Glomerular visceral epithelial cell (primary cell): ENCODE measurements at regions not wholly inside any gene's neighbourhood (a gene's known extent, or its start where the extent isn't known, plus 50 kb on each side); places are given as distances from the start of the nearest gene placed in this dataset.
A peak's percentile ranks its signal among the peaks of the same experiment; 100 is the strongest.
"Not testable (repeated sequence)": the region's sequence is repeated elsewhere in the genome, so short reads cannot be mapped to it uniquely, and the experiment has no call there.

Experiments used
- DNase-seq: peaks from one replicate; pipeline ENCODE4 v3.0.0-alpha.2; 2016; ENCODE audit errors: extremely low spot score

- no peak for DNase-seq
Observed at GRCh38 chr12:107826276-107826675, 51.8 kb downstream of the ASCL4 start.

DNA sequence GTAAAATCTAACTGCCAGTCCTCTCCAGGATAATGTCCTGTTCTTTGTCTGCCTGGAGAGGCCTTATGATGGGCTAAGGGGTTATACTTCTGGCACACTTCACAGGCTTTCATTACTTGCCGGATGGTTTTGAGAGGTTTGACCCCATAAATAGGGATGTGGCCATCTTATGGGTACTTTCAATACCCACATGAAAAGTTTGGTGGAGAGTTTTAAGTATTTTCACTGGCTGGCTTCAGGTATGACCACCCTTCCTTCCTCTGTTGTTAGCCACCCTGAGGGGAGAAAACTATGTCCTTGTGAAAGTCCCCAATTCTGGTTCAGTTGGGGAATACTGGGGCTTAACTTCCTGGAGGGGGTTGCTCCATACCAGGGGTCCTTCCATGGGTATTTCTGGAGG, 54.8 kb downstream of the ASCL4 start:
- DNase-seq = no peak

DNA sequence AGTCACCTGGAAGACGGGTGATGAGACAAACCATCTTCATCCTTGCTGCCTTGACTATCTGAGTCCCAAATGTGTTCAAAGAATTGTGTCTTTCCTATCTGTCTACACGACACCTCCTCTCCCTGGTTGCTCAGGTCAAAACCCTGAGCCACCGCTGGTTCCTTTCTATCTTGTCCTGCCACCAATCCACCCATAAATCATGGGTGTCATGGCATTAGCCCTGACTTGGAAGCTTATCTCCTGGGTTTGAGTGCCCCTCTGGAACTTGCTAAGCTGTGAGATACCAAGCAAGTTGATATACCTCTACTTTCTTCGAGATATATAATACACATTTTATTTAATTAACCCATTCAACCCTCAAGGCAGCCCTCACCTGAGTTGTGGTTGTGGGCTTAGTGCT, 57.9 kb downstream of the ASCL4 start:
- no peak for DNase-seq

DNA sequence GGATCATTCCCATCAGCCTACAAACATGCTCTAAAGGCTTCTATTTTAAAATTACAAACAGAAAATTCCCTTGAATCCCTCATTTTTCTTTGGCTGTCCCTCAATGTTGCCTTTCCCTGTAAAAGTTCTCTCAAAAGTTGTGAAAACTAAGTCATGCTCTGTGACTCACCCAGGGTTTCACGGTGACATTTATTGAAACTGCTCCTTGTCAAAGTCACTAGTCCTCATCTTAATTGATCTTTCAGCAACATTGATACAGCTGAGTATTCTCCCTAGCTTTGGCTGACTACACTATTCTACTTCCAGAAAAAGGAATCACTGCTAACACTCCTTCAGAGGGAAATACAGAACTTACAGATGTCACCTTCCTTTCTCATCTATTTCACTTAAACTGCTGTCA, 65.7 kb downstream of the ASCL4 start:
- no peak for DNase-seq

GRCh38 chr12:107843351-107844311, 69.1 kb downstream of the ASCL4 start:
- no peak for DNase-seq

DNA sequence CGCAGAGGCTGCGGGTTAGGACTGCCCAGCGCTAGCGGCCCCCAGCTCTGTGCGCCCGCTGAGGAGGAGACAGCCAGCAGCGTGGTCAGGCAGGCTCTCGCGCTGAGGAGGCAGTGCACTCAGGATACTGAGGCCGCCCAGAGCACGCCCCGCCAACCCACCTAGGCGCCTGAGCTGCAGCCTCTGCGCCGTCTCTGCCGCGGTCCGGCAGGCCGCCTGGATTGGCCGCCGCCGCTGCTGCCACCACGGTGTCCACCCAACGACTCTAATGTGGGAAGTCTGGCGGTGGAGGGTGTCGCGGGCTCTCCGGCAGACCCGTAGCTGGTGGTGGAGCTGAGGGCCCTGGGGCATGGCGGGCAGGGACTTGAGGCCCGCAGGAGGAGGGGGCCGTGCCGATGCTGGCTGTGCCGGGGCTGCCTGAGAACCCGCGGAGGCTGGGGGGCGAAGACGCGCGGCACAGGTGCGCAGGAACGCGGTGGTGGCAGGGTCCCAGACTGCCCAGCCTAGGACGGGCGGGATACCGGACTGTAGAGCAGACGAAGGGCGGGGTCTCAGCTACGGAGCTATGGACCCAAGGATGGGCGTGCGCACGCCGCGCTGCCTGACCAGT, 69.9 kb downstream of the ASCL4 start:
- DNase-seq = no peak

DNA sequence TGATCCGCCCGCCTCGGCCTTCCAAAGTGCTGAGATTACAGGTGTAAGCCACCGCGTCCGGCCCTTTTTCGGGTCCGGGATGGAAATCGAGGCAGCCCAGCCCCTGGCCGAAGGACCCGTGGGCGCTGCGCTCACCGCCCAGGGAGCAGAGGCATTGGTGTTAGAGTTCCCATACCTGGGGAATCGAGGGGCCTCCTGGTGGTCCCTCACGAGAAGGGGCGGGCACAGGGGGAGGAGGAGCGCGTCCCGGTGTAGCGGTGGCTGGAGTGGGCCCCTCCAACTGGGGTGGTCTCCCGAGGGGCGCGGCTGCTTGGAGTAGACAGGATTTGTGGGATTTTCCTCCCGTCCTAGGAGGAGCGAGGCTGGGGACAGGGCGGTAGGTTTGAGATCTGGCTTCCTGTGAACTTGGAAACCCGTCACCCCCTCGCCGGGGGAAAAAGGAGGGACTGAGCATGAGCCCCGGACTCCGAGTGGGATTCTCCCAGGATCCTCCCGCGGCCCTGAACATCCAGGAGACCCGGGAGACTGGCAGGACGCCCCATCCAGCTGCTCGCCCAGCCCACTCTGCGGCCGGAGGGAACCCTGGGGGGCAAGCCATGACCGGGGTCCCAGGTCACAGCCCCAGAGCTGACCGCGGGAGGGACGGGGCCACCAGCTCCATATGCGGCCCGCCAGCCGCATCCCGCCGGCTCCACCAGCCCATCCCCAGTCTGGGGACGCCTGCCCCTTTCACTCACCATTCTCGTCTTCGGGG, 70.9 kb downstream of the ASCL4 start:
- no peak for DNase-seq

DNA sequence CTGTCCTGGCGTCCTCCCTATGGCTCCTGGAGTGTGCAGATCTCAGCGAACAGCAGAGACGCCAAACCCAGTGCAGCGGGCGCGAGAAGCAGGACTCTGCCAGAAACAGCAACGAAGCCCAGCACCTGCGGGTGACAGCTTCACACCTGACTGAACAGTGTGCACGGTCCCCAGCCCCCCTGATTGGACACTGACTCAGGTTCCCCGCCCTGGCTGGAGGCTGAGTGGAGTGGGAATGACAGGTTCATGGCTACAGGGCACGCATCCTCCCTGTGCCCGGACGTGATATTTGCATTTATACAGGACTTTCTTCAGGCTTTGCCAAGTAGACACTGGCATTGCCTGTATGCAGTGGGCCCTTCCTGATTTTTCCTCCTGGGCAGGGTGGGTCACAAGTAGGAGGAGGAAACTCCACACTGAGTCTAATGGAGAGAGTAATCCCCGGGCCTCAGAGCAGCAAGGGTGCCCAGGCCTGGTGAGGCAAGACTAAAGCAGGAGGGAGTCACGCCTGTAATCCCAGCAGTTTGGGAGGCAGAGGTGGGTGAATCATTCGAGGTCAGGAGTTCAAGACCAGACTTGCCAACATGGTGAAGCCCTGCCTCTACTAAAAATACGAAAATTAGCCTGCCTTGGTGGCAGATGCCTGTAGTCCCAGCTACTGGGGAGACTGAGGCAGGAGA, 71.6 kb downstream of the ASCL4 start:
- DNase-seq = no peak

DNA sequence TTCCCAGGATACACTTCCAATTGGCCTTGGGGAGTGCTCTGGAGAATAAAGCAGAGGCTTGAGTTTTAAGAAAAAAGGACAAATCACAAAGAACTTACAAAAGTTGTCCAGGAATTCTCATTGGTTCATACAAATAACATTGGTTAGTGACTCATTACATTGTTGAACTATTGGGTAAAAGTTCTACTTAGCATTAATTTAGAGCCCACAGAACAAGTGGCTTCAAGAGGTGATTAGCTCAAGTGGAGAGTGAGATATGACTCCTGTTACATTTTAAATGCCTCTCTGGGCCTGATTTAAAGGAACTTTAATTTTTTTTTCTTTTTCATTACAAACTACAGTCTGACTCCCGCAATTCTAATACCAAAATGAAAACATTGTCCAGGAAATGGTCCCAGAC, 72.9 kb downstream of the ASCL4 start:
- DNase-seq = no peak

DNA sequence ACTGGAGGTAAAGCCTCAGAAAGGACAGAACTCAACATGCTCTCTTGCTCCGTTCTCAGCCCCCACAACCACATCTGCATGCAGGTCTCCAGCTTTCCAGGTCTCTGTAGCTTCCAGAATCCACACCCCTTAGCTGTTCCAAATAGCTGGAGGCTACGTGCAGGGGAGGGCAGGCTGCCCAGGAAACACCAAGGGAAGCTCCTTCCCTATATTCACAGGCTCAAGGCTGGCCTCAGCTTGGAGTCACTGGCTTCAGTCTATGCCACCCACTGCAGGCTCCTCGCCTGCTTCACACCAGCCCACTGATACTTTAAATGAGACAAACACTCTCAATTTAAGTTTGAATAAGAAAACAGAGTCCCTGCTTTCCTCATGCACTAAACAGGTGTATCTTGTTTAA, 73.3 kb downstream of the ASCL4 start:
- no peak for DNase-seq

GRCh38 chr12:107853479-107853878, 79.0 kb downstream of the ASCL4 start:
- DNase-seq = no peak

GRCh38 chr12:107855471-107855870, 81.0 kb downstream of the ASCL4 start:
- no peak for DNase-seq

GRCh38 chr12:107856096-107856495, 81.6 kb downstream of the ASCL4 start:
- DNase-seq = no peak

DNA sequence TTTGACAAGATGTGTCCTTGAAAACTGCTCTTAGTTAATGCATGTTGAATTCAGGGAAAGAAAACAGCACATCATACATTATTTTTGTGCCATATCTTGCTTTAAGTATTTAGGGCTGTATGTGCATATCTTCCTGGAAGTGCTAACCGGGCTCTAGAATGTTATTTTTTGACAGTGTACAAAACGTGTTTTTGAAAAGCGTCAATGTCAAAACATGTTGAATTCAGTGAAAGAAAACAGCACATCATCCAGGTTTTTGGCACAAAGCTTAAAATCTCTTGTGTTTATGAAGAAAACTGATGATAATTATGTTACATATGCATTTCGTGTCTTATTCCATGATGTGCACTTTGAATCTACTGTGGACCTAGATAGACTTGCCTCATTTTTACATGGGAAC, 82.7 kb downstream of the ASCL4 start:
- no peak for DNase-seq

- DNase-seq = no peak
Observed at GRCh38 chr12:107859367-107859766, 84.9 kb downstream of the ASCL4 start.

GRCh38 chr12:107864235-107864634, 89.7 kb downstream of the ASCL4 start:
- no peak for DNase-seq

DNA sequence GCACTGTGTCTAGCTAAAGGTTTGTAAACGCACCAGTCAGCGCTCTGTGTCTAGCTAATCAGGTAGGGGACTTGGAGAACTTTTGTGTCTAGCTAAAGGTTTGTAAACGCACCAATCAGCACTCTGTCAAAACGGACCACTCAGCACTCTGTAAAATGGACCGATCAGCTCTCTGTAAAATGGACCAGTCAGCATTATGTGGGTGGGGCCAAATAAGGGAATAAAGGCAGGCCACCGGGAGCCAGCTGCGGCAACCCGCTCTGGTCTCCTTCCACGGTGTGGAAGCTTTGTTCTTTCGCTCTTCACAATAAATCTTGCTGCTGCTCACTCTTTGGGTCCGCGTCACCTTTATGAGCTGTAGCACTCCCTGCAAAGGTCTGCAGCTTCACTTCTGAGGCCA, 90.2 kb downstream of the ASCL4 start:
- not testable (repeated sequence) for DNase-seq

DNA sequence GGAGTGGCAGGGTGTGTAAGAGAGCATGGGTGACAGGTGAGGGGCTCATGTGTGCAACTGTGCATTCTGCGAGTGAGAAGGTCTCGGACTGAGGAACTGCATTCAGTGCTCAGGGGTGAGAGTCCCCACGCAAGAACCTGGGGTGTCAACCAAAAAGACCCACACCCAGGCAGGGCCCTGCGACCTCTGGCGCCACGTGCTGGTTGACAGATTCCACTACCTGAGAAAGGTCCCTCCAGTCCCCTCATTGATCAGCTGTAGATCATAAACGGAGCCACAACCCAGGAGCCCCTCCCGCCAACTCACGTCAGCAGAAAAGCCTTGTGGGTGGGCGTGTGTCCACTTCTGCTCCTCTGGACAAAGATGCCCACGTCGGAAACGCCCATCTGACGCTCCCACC, 98.7 kb downstream of the ASCL4 start:
- DNase-seq = no peak

GRCh38 chr12:107875786-107876185, 101.3 kb downstream of the ASCL4 start:
- no peak for DNase-seq

- peak; percentile 59 for DNase-seq
Observed at GRCh38 chr12:107884769-107885694, 110.5 kb downstream of the ASCL4 start.

DNA sequence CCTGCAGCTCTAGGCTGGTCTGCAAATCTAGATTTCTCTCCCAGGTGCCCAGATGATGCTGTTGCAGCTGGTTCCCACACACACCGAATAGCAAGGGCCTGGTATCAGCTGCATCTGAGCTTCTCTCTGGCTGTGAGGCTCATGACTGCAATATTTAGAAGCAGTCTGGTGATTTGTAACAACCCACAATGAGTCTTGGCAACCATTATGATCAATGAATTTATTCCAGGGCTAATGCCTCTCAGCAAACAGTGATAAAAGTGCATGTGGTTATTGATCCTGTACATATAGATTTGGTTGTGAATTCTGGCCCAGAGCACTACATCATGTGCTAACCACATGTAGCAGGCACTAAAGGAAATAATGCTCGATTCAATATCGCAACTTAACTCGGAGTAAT, 114.3 kb downstream of the ASCL4 start:
- DNase-seq = no peak
